Naive thymus-derived CD8-positive, alpha-beta T cell (primary cell): ENCODE measurements at regions not wholly inside any gene's neighbourhood (a gene's known extent, or its start where the extent isn't known, plus 50 kb on each side); places are given as distances from the start of the nearest gene placed in this dataset.
"Not testable (repeated sequence)": the region's sequence is repeated elsewhere in the genome, so short reads cannot be mapped to it uniquely, and the experiment has no call there.

Experiments
- ATAC-seq, 2 donors: fragments of 150-1000 bp; cut with Tn5 transposase in 1 of 2; sonication (Bioruptor Pico), chemical (Tn5 transposase) in 1 of 2; 1 replicate in 1 of 2; 2 replicates in 1 of 2; pipeline ENCODE4 v1.10.0; 2021; ENCODE audit warnings: mild to moderate bottlenecking in 2 of 2, moderate library complexity in 2 of 2
- POLR2A ChIA-PET: fragments of 350-600 bp; sonication (Branson Sonifier 250); formaldehyde crosslinking; loops from one replicate; lab custom pipeline; 2021; ENCODE audit warnings: antibody characterized with exemption; lab: Charles Lee
- DNase-seq, 10 donors: peaks; one replicate each; pipeline versions ENCODE4 v3.0.0 to v3.0.0-alpha.2; 2020 to 2022
- H3K27ac Mint-ChIP-seq, 10 donors: one replicate each; pipeline ENCODE4 v1.8.0; 2020 to 2022; ENCODE audit warnings: mild to moderate bottlenecking in 10 of 10, mixed read lengths in 10 of 10, moderate library complexity in 4 of 10, inconsistent platforms in 1 of 10
- H3K27me3 Mint-ChIP-seq, 5 donors: one replicate each; pipeline ENCODE4 v1.8.0; 2021 to 2022; ENCODE audit warnings: mixed read lengths in 5 of 5
- H3K36me3 Mint-ChIP-seq, 3 donors: one replicate each; pipeline ENCODE4 v1.8.0; 2020 to 2022; ENCODE audit warnings: mixed read lengths in 3 of 3, mild to moderate bottlenecking in 2 of 3, inconsistent platforms in 1 of 3
- H3K4me1 Mint-ChIP-seq, 4 donors: one replicate each; pipeline ENCODE4 v1.8.0; 2021 to 2022; ENCODE audit warnings: mixed read lengths in 4 of 4
- H3K4me3 Mint-ChIP-seq, 10 donors: one replicate each; pipeline ENCODE4 v1.8.0; 2020 to 2022; ENCODE audit warnings: mild to moderate bottlenecking in 10 of 10, mixed read lengths in 10 of 10, moderate library complexity in 6 of 10, inconsistent platforms in 1 of 10
- H3K9me3 Mint-ChIP-seq, 9 donors: one replicate each; pipeline ENCODE4 v1.8.0; 2020 to 2022; ENCODE audit warnings: mixed read lengths in 9 of 9, mild to moderate bottlenecking in 3 of 9, inconsistent platforms in 1 of 9, moderate library complexity in 1 of 9

GRCh38 chr2:142525720-142526119 is 351.7 kb upstream of the KYNU start:
- Mint-ChIP-seq H3K4me1 (no peaks in the 10 kb centered on the region), H3K9me3 (peaks cover 0 to 8% (median 0%) of the 10 kb centered on the region in 9 donors), H3K4me3 (no peak overlapping the region), H3K36me3 (no peaks in the 10 kb centered on the region), H3K27me3 (no peaks in the 10 kb centered on the region), H3K27ac (no peak overlapping the region)
- POLR2A ChIA-PET = no interaction called here
- no peak for ATAC-seq
- no peak for DNase-seq

GRCh38 chr2:142521492-142521891 is 356.0 kb upstream of the KYNU start:
- Mint-ChIP-seq H3K36me3 (no peaks in the 10 kb centered on the region), H3K27me3 (no peaks in the 10 kb centered on the region), H3K27ac (no peak overlapping the region), H3K9me3 (peaks cover 0 to 11% (median 0%) of the 10 kb centered on the region in 9 donors), H3K4me3 (no peak overlapping the region), H3K4me1 (no peaks in the 10 kb centered on the region)
- ATAC-seq (no peak), DNase-seq (no peak)
- POLR2A ChIA-PET = no interaction called here

DNA sequence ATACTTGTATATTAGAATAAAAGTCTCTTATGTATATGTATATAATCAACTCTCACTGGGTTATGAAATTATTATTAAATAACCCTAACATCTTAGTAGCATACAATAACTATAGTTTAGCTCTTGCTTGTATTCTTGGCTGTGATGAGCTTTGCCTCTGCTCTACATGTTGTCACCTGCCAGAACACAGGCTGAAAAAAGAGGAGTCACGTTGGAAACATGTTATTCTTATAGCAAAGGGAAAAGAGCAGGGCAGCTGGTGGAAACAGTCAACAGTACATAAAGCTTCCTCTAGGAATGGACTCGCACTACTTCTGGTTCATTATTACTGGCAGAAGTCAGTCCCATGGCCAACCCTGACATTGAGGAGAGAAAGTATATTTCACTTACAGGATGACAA is 362.0 kb upstream of the KYNU start:
- ATAC-seq = no peak
- DNase-seq = no peak
- POLR2A ChIA-PET = no interaction called here
- Mint-ChIP-seq H3K27me3 (no peaks in the 10 kb centered on the region), H3K9me3 (peaks cover 0 to 11% (median 0%) of the 10 kb centered on the region in 9 donors), H3K36me3 (no peaks in the 10 kb centered on the region), H3K4me1 (no peaks in the 10 kb centered on the region), H3K27ac (no peak overlapping the region), H3K4me3 (no peak overlapping the region)

GRCh38 chr2:142509401-142509800 is 368.1 kb upstream of the KYNU start:
- Mint-ChIP-seq H3K27ac (no peak overlapping the region), H3K9me3 (peaks cover 0 to 16% (median 2%) of the 10 kb centered on the region in 9 donors), H3K27me3 (no peaks in the 10 kb centered on the region), H3K36me3 (no peaks in the 10 kb centered on the region), H3K4me1 (no peaks in the 10 kb centered on the region), H3K4me3 (no peak overlapping the region)
- ATAC-seq = no peak
- DNase-seq = no peak
- POLR2A ChIA-PET = no interaction called here

- no peak for DNase-seq
- Mint-ChIP-seq H3K4me3 (no peak overlapping the region), H3K9me3 (peaks cover 0 to 20% (median 5%) of the 10 kb centered on the region in 9 donors), H3K36me3 (peaks cover 0 to 5% (median 0%) of the 10 kb centered on the region in 3 donors), H3K4me1 (no peaks in the 10 kb centered on the region), H3K27ac (no peak overlapping the region), H3K27me3 (no peaks in the 10 kb centered on the region)
- ATAC-seq = no peak
- POLR2A ChIA-PET = no interaction called here
Observed at GRCh38 chr2:142504754-142505153, 372.7 kb upstream of the KYNU start.

DNA sequence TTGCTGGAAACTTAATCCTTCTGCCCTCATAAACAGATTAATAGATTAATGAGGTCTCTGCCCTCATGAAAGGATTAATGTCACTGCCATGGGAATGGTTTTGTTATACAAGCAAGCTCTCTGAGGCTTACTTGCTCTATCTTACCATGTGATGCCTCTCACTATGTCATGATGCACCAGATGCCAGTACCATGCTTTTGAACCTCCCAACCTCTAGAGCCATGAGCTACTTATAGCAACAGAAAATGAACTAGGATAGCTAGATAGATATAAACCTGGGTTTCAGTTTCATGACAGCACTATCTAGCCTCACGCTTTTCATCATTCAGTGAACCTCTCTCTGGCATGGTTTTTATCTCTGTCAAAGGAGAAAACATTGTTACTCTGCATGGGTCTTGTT is 371.6 kb upstream of the LRP1B start:
- H3K4me1 Mint-ChIP-seq = no peaks in the 10 kb centered on the region
- H3K9me3 Mint-ChIP-seq = peaks cover 0 to 16% (median 5%) of the 10 kb centered on the region in 9 donors
- H3K27me3 Mint-ChIP-seq = no peaks in the 10 kb centered on the region
- no peak overlapping the region for H3K27ac Mint-ChIP-seq
- H3K4me3 Mint-ChIP-seq = no peak overlapping the region
- ATAC-seq = no peak
- peaks cover 0 to 5% (median 0%) of the 10 kb centered on the region in 3 donors for H3K36me3 Mint-ChIP-seq
- DNase-seq = no peak
- POLR2A ChIA-PET = no interaction called here

DNA sequence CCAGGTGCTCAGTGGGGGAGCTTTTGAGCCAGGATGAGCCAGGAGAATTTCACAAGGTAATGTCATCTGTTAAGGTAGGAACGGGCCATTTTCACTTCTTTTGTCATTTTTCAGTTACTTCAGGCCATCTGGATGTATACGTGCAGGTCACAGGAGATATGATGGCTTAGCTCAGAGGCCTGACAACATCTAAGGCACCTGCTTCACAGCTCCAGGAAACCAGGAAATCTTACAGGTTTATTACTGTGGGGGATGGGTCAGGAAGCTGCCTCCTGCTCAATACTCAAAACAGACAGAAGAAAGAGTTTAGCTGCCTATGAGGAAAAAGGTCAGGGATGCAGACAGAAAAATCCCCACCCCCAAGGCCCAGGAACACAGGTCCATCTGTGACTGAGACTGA is 364.3 kb upstream of the LRP1B start:
- H3K27ac Mint-ChIP-seq = no peak overlapping the region
- no peaks in the 10 kb centered on the region for H3K4me1 Mint-ChIP-seq
- no peak for ATAC-seq
- no peaks in the 10 kb centered on the region for H3K36me3 Mint-ChIP-seq
- H3K4me3 Mint-ChIP-seq = no peak overlapping the region
- DNase-seq = no peak
- peaks cover 0 to 16% (median 4%) of the 10 kb centered on the region in 9 donors for H3K9me3 Mint-ChIP-seq
- H3K27me3 Mint-ChIP-seq = no peaks in the 10 kb centered on the region
- POLR2A ChIA-PET = no interaction called here

- H3K9me3 Mint-ChIP-seq = peaks cover 0 to 18% (median 5%) of the 10 kb centered on the region in 9 donors
- POLR2A ChIA-PET, H3K4me3 Mint-ChIP-seq, H3K27ac Mint-ChIP-seq, DNase-seq, ATAC-seq, H3K4me1 Mint-ChIP-seq, H3K36me3 Mint-ChIP-seq, H3K27me3 Mint-ChIP-seq: not testable (repeated sequence)
Observed at GRCh38 chr2:142489631-142490030, 358.8 kb upstream of the LRP1B start.

- H3K4me3 Mint-ChIP-seq = no peak overlapping the region
- DNase-seq = no peak
Observed at GRCh38 chr2:142484111-142484510, 353.3 kb upstream of the LRP1B start.

GRCh38 chr2:142483653-142484052 is 352.8 kb upstream of the LRP1B start:
- Mint-ChIP-seq H3K4me3 (no peak overlapping the region), H3K36me3 (no peaks in the 10 kb centered on the region), H3K27me3 (peaks cover 0 to 1% (median 0%) of the 10 kb centered on the region in 5 donors), H3K9me3 (peaks cover 0 to 14% (median 1%) of the 10 kb centered on the region in 9 donors), H3K4me1 (no peaks in the 10 kb centered on the region), H3K27ac (no peak overlapping the region)
- ATAC-seq = no peak
- DNase-seq = no peak
- POLR2A ChIA-PET = no interaction called here

More at GRCh38 chr2:142484111-142484510, 353.3 kb upstream of the LRP1B start:
- Mint-ChIP-seq H3K36me3 (no peaks in the 10 kb centered on the region), H3K9me3 (peaks cover 0 to 10% (median 0%) of the 10 kb centered on the region in 9 donors), H3K27me3 (peaks cover 0 to 1% (median 0%) of the 10 kb centered on the region in 5 donors), H3K27ac (no peak overlapping the region), H3K4me1 (no peaks in the 10 kb centered on the region)
- no peak for ATAC-seq
- POLR2A ChIA-PET = no interaction called here

GRCh38 chr2:142478206-142478605 is 347.4 kb upstream of the LRP1B start:
- Mint-ChIP-seq H3K9me3 (peaks cover 0 to 24% (median 5%) of the 10 kb centered on the region in 9 donors), H3K27me3 (no peaks in the 10 kb centered on the region), H3K4me3 (no peak overlapping the region), H3K4me1 (no peaks in the 10 kb centered on the region), H3K36me3 (no peaks in the 10 kb centered on the region), H3K27ac (no peak overlapping the region)
- no peak for ATAC-seq
- POLR2A ChIA-PET = no interaction called here
- no peak for DNase-seq

DNA sequence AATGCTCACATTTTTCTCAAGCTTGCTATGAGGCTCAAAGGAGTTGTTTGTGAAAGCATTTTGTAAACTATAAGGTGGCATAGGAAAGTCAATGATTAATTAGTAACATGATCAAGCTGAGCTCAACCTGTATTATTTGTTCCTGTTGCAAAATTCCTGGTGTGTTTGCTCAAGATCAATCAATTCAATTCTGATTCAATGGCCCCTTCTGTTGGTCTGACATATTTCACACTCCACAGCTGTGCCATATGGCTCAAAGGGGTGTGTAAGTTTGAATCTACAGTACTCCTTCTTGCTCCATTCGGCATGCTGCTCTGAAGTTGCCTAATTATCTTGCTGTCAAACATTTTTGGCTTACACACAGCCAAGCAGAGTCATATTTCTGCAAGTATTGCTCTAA is 341.6 kb upstream of the LRP1B start:
- DNase-seq = no peak
- H3K27ac Mint-ChIP-seq = no peak overlapping the region
- no peak overlapping the region for H3K4me3 Mint-ChIP-seq
- POLR2A ChIA-PET = no interaction called here
- no peaks in the 10 kb centered on the region for H3K36me3 Mint-ChIP-seq
- no peaks in the 10 kb centered on the region for H3K27me3 Mint-ChIP-seq
- no peaks in the 10 kb centered on the region for H3K4me1 Mint-ChIP-seq
- no peak for ATAC-seq
- peaks cover 0 to 27% (median 5%) of the 10 kb centered on the region in 9 donors for H3K9me3 Mint-ChIP-seq

GRCh38 chr2:142467321-142467720 is 336.5 kb upstream of the LRP1B start:
- Mint-ChIP-seq H3K4me3 (no peak overlapping the region), H3K36me3 (no peaks in the 10 kb centered on the region), H3K27me3 (no peaks in the 10 kb centered on the region), H3K9me3 (peaks cover 0 to 33% (median 0%) of the 10 kb centered on the region in 9 donors), H3K4me1 (no peaks in the 10 kb centered on the region), H3K27ac (no peak overlapping the region)
- no peak for DNase-seq
- POLR2A ChIA-PET = no interaction called here
- ATAC-seq = no peak

DNA sequence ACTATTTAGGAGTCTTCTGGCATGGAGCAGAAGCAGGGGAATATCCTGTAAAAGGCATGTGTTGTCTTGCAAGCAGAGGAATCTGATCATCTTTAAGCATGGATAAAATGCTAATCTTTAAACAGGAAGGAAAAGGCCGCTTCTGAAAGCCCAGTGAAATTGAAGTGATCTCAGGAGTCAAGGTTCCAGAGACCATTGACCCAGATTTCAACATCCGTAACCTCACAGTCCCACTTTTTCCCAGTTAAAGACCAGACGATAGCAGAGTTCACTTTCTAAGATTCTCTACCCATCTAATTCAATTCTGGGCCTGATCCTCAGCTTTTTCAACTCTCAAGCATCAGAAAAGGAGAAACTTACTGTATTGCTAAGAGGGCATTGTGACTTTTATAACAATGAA is 332.2 kb upstream of the LRP1B start:
- POLR2A ChIA-PET = no interaction called here
- H3K36me3 Mint-ChIP-seq = no peaks in the 10 kb centered on the region
- ATAC-seq = no peak
- H3K4me3 Mint-ChIP-seq = no peak overlapping the region
- H3K9me3 Mint-ChIP-seq = peaks cover 0 to 19% (median 3%) of the 10 kb centered on the region in 9 donors
- DNase-seq = no peak
- H3K27ac Mint-ChIP-seq = no peak overlapping the region
- H3K27me3 Mint-ChIP-seq = no peaks in the 10 kb centered on the region
- no peaks in the 10 kb centered on the region for H3K4me1 Mint-ChIP-seq
